ENCODE measurements at regions not wholly inside any gene's neighbourhood (a gene's known extent, or its start where the extent isn't known, plus 50 kb on each side); places are given as distances from the start of the nearest gene placed in this dataset.

DNA sequence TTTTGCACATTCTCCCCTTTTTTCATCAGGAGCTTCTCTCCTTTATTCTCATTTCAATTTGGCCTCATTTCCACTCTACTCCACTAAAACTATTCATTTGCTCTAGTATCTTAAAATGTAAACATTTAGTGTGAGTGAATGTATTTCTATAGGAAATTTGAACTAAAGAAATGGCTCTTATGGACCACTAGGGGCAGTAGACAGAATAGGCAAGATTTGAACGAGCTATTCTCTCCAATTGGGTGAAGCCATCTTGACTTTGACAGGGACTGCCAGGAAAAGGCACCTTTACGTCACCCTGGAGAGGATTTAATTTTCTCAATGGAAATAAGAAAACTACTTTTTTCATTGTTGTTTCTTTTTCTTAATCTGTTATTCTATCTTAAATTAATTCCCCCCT is 666.3 kb downstream of the DNAH5 start:
- H3K4me3 ChIP-seq (ENCODE audit: control insufficient read depth, low read depth, low read length), result no peak overlapping the region
- TF ChIP-seq, protein P1, sequence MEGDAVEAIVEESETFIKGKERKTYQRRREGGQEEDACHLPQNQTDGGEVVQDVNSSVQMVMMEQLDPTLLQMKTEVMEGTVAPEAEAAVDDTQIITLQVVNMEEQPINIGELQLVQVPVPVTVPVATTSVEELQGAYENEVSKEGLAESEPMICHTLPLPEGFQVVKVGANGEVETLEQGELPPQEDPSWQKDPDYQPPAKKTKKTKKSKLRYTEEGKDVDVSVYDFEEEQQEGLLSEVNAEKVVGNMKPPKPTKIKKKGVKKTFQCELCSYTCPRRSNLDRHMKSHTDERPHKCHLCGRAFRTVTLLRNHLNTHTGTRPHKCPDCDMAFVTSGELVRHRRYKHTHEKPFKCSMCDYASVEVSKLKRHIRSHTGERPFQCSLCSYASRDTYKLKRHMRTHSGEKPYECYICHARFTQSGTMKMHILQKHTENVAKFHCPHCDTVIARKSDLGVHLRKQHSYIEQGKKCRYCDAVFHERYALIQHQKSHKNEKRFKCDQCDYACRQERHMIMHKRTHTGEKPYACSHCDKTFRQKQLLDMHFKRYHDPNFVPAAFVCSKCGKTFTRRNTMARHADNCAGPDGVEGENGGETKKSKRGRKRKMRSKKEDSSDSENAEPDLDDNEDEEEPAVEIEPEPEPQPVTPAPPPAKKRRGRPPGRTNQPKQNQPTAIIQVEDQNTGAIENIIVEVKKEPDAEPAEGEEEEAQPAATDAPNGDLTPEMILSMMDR (IDR thresholded peaks at IDR 0.05; ENCODE audit: control insufficient read depth, insufficient read depth, low read depth, low read length, missing control alignments), result no peak
- DNase-seq (ENCODE audit: low read depth), result no peak

DNA sequence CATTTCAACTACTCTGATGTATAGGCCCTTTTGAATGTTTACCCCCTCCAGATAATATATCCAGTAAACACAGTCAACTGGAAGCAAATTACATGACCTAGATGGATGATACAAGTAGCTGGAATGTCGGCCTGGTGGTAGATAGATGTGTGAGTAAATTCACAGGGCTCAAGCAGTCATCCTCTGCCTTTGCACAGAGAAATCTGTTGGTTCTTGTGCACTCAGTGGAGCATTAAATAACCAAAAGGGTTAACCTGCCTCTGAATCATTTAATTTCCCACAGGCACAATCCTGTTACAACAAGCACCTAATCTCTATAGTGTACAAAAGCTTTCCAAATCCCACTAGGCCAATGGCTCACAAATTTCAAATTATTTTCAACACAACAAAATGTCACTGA is 668.3 kb downstream of the DNAH5 start:
- no peak for DNase-seq (ENCODE audit: low read depth)
- no peak overlapping the region for H3K4me3 ChIP-seq (ENCODE audit: control insufficient read depth, low read depth, low read length)

DNA sequence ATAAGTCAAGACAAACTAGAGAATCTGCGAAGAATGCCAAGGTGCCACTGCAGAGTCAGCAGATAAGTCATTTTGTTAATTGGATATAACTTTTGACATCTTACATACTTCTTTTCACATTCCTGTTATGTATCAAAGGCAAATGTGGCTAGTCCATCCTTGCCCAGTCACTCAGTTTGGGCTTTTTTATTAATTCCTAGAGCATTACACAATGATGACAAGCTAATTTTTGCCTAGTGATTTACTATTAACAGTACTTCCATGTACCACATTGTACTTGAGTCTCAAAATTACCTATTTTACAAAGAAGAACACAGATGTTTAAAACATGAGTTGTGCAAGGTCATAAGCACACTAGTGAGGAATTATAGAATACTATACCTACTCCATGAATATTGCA is 680.8 kb downstream of the DNAH5 start:
- TF ChIP-seq, protein P1 (IDR thresholded peaks at IDR 0.05; ENCODE audit: control insufficient read depth, insufficient read depth, low read depth, low read length, missing control alignments), result no peak
- DNase-seq (ENCODE audit: low read depth), result no peak
- no peak overlapping the region for H3K4me3 ChIP-seq (ENCODE audit: control insufficient read depth, low read depth, low read length)

More for the DNA sequence above, 668.3 kb downstream of the DNAH5 start:
- TF ChIP-seq, protein P1 (IDR thresholded peaks at IDR 0.05; ENCODE audit: control insufficient read depth, insufficient read depth, low read depth, low read length, missing control alignments), result no peak

DNA sequence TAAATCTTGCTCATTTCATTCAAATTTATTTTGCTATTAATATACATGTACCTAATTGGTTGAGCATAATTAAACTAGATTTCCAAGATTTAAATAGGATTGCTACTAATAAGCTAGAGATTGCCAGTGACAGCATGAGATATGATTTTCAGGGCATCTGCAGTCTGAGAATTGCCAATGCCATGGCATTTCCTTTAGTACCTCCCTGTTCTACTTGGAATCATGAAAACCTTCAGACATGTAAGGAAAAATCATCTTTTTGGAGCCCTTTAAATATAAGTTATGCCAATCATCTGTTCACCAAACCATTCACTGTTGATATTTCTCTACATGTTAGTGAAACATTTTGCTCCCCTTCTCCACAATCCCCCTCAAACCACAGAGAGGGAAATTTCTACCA is 691.4 kb downstream of the DNAH5 start:
- H3K4me3 ChIP-seq (ENCODE audit: control insufficient read depth, low read depth, low read length), result no peak overlapping the region
- TF ChIP-seq, protein P1 (IDR thresholded peaks at IDR 0.05; ENCODE audit: control insufficient read depth, insufficient read depth, low read depth, low read length, missing control alignments), result no peak
- no peak for DNase-seq (ENCODE audit: low read depth)

DNA sequence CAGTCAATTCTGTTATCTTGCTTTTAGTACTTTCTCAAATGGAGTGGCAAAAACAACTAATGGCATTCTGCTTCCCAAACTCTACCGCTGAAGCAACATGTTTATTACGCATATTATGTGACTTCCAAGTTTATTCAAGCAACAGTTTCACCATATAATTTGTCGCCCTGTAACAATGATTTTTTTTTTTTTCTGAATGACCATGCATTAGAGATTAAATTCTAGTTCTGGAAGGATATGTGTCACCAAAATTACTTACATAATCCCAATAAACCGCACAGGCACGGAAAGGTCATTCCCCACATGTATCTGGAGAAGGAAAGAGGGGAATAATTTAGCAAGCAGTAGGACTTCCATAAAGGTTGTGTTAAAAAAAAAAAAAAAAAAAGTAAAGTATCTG is 691.8 kb downstream of the DNAH5 start:
- TF ChIP-seq, protein P1 (IDR thresholded peaks at IDR 0.05; ENCODE audit: control insufficient read depth, insufficient read depth, low read depth, low read length, missing control alignments), result no peak
- DNase-seq (ENCODE audit: low read depth), result no peak
- no peak overlapping the region for H3K4me3 ChIP-seq (ENCODE audit: control insufficient read depth, low read depth, low read length)

DNA sequence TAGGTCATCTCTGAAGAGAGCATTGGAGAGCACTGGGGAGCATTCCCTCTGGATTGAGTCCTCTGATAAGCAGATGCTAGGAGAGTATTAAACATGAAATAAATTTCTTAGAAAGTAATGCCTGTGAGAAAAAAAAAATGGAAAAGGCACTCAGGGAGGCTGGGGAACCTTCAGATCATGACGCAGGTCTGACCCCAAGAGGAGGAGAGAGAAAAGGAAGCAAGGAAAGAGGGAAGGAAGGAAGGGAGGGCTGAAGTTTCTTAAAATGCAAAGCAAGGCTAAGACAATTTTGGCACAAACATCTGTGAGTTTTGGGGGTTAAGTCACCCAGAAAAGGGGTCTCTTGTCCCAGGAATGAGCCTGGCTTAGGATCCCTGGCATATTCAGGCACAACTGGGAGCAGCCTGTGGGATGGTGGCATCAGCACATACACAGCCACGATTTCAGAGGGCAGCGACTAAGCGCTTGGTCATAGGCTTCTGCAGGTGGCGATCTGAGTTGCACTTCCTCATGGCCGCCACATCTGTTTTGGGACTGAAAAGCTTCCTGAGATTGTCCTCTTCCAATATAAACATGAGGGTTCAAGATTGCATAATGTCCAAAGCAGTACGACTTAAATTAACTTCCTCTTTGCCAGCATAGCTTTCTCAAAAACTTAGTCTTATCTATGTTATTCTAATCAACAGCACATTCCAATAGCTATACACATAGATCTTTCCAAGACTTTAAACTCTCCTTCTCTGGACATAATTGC is 692.7 kb downstream of the DNAH5 start:
- TF ChIP-seq, protein P1 (IDR thresholded peaks at IDR 0.05; ENCODE audit: control insufficient read depth, insufficient read depth, low read depth, low read length, missing control alignments), result no peak
- DNase-seq (ENCODE audit: low read depth), result no peak
- no peak overlapping the region for H3K4me3 ChIP-seq (ENCODE audit: control insufficient read depth, low read depth, low read length)

All from AG09309 (cell line).